HUES64 (cell line): ENCODE measurements at regions not wholly inside any gene's neighbourhood (a gene's known extent, or its start where the extent isn't known, plus 50 kb on each side); places are given as distances from the start of the nearest gene placed in this dataset.

Source experiments
- H3K27ac ChIP-seq: 2 replicates; pipeline ENCODE4 v1.7.0; 2013; ENCODE audit warnings: low read depth, low read length, inconsistent platforms
- H3K27me3 ChIP-seq: 2 replicates; pipeline ENCODE4 v1.6.1; 2013; ENCODE audit warnings: mild to moderate bottlenecking, low read length; ENCODE audit not compliant: insufficient read depth
- H3K36me3 ChIP-seq: 2 replicates; pipeline ENCODE4 v1.6.1; 2013; ENCODE audit warnings: mild to moderate bottlenecking, low read length; ENCODE audit not compliant: insufficient read depth
- H3K4me1 ChIP-seq: 2 replicates; pipeline ENCODE4 v1.6.1; 2013; ENCODE audit warnings: mild to moderate bottlenecking, low read length, moderate library complexity; ENCODE audit not compliant: insufficient read depth
- H3K4me3 ChIP-seq: 2 replicates; pipeline ENCODE4 v1.5.1; 2013; ENCODE audit warnings: mild to moderate bottlenecking, low read length, moderate library complexity
- H3K9ac ChIP-seq: 2 replicates; pipeline ENCODE4 v1.6.1; 2013; ENCODE audit warnings: mild to moderate bottlenecking, low read depth, low read length
- H3K9me3 ChIP-seq: 2 replicates; pipeline ENCODE4 v1.6.1; 2013; ENCODE audit warnings: low read depth, low read length; ENCODE audit not compliant: insufficient read depth
- WGBS: fragments of 150-250, 120-280 bp; methylation state at CpG from one replicate; pipeline ENCODE4 v1.1.7; 2013; ENCODE audit warnings: missing lambda C conversion rate; 5-methylcytosine and 5-hydroxymethylcytosine counted together

- Histone ChIP-seq H3K36me3 (no peaks in the 10 kb centered on the region), H3K27me3 (no peaks in the 10 kb centered on the region; the same call in 1 of the 2 replicates), H3K4me1 (no peaks in the 10 kb centered on the region), H3K9ac (no peak overlapping the region), H3K27ac (no peak overlapping the region), H3K4me3 (no peak overlapping the region), H3K9me3 (peaks cover 7% of the 10 kb centered on the region; the same call in 1 of the 2 replicates)
- WGBS = 74% methylated on average over 4 of the region's 4 CpGs
Measured at GRCh38 chr2:120531863-120532600, 186.1 kb downstream of the INHBB start.

- no peaks in the 10 kb centered on the region for H3K27me3 ChIP-seq
- H3K4me3 ChIP-seq = no peak overlapping the region
- WGBS = 90% methylated on average over 8 of the region's 8 CpGs
- H3K27ac ChIP-seq = no peak overlapping the region
- H3K9me3 ChIP-seq = peaks cover 7% of the 10 kb centered on the region; the same call in 1 of the 2 replicates
- no peaks in the 10 kb centered on the region for H3K4me1 ChIP-seq
- H3K36me3 ChIP-seq = no peaks in the 10 kb centered on the region
- H3K9ac ChIP-seq = no peak overlapping the region
Measured at GRCh38 chr2:120533625-120534024, 187.7 kb downstream of the INHBB start.

- no peaks in the 10 kb centered on the region for H3K27me3 ChIP-seq
- peaks cover 7% of the 10 kb centered on the region; the same call in 1 of the 2 replicates for H3K9me3 ChIP-seq
- H3K36me3 ChIP-seq = no peaks in the 10 kb centered on the region
- H3K4me1 ChIP-seq = no peaks in the 10 kb centered on the region
- no peak overlapping the region for H3K27ac ChIP-seq
- WGBS = 94% methylated on average over 4 of the region's 4 CpGs
- no peak overlapping the region for H3K4me3 ChIP-seq
- no peak overlapping the region for H3K9ac ChIP-seq
Measured at GRCh38 chr2:120534457-120534856, 188.5 kb downstream of the INHBB start.

GRCh38 chr2:120535081-120535480 lies 189.1 kb downstream of the INHBB start:
- Histone ChIP-seq H3K4me1 (peaks cover 1% of the 10 kb centered on the region; the same call in 1 of the 2 replicates), H3K27ac (no peak overlapping the region), H3K27me3 (no peaks in the 10 kb centered on the region), H3K36me3 (no peaks in the 10 kb centered on the region), H3K9me3 (peaks cover 7% of the 10 kb centered on the region; the same call in 1 of the 2 replicates), H3K9ac (no peak overlapping the region), H3K4me3 (no peak overlapping the region)
- 95% methylated on average over 5 of the region's 5 CpGs for WGBS

DNA sequence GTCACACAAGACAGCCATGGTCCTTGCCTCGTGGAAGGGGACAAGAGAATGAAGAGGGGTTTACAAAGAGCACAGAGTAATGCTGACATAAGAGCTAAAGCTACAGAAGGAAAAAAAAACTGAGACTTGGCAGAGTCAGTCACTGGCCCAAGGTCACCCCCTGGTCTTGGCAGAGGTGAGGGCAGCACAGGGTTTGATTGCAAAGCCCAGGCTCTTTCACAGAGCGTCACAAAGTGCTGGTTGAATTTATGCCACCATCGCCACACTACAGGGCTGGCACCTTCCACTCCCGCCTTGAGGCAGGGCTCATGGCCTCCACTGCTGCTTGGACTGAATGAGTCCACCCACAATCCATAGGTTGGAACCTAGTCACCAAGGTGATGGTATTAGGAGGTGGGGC lies 190.2 kb downstream of the INHBB start:
- H3K4me1 ChIP-seq = peaks cover 10% of the 10 kb centered on the region; the same call in 1 of the 2 replicates
- H3K27ac ChIP-seq = no peak overlapping the region
- WGBS = 89% methylated on average over 4 of the region's 4 CpGs
- no peaks in the 10 kb centered on the region for H3K36me3 ChIP-seq
- no peak overlapping the region for H3K4me3 ChIP-seq
- H3K9ac ChIP-seq = no peak overlapping the region
- H3K27me3 ChIP-seq = no peaks in the 10 kb centered on the region
- H3K9me3 ChIP-seq = no peaks in the 10 kb centered on the region

GRCh38 chr2:120538691-120539423 lies 192.9 kb downstream of the INHBB start:
- WGBS = 89% methylated on average over 11 of the region's 12 CpGs
- no peak overlapping the region for H3K4me3 ChIP-seq
- peaks cover 10% of the 10 kb centered on the region; the same call in 1 of the 2 replicates for H3K4me1 ChIP-seq

DNA sequence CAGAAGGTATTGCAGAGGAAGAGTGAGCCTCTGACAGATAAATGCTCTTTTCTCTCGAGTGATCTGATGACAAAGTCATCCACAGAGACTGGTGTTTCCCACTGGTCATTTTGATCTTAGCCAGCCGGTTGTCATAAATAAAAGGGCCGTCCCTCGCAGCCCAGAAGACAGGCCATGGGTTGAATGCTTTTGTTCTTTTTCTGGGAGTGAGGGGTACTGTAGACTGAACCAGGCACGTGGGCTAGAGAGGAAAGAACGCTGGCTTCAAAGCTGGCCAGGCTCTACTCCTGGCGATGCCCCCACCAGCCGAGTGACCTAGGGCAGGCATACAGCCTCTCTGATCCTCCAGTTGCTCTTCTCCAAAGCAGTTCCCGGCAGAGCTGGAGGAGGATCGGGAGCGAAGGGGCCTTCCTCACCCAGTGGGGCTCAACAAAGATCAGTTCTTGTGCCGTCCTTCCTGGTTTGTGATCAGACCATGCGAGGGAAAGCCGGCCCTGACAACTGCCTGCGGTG lies 193.5 kb downstream of the INHBB start:
- H3K4me3 ChIP-seq = no peak overlapping the region
- H3K9me3 ChIP-seq = no peaks in the 10 kb centered on the region
- 90% methylated on average over 15 of the region's 15 CpGs for WGBS
- H3K27ac ChIP-seq = no peak overlapping the region
- peaks cover 4% of the 10 kb centered on the region; the same call in 1 of the 2 replicates for H3K27me3 ChIP-seq
- H3K4me1 ChIP-seq = peaks cover 10% of the 10 kb centered on the region; the same call in 1 of the 2 replicates
- no peak overlapping the region for H3K9ac ChIP-seq
- no peaks in the 10 kb centered on the region for H3K36me3 ChIP-seq

More at GRCh38 chr2:120538691-120539423, 192.9 kb downstream of the INHBB start:
- Histone ChIP-seq H3K27me3 (peaks cover 4% of the 10 kb centered on the region; the same call in 1 of the 2 replicates), H3K27ac (no peak overlapping the region), H3K36me3 (no peaks in the 10 kb centered on the region), H3K9me3 (no peaks in the 10 kb centered on the region), H3K9ac (no peak overlapping the region)

- Histone ChIP-seq H3K4me3 (no peak overlapping the region), H3K4me1 (peaks cover 10% of the 10 kb centered on the region; the same call in 1 of the 2 replicates), H3K27me3 (peaks cover 4% of the 10 kb centered on the region; the same call in 1 of the 2 replicates), H3K36me3 (no peaks in the 10 kb centered on the region), H3K9me3 (no peaks in the 10 kb centered on the region), H3K9ac (no peak overlapping the region), H3K27ac (no peak overlapping the region)
- WGBS = 78% methylated on average over 17 of the region's 17 CpGs
Measured at GRCh38 chr2:120539937-120540718, 194.2 kb downstream of the INHBB start.

DNA sequence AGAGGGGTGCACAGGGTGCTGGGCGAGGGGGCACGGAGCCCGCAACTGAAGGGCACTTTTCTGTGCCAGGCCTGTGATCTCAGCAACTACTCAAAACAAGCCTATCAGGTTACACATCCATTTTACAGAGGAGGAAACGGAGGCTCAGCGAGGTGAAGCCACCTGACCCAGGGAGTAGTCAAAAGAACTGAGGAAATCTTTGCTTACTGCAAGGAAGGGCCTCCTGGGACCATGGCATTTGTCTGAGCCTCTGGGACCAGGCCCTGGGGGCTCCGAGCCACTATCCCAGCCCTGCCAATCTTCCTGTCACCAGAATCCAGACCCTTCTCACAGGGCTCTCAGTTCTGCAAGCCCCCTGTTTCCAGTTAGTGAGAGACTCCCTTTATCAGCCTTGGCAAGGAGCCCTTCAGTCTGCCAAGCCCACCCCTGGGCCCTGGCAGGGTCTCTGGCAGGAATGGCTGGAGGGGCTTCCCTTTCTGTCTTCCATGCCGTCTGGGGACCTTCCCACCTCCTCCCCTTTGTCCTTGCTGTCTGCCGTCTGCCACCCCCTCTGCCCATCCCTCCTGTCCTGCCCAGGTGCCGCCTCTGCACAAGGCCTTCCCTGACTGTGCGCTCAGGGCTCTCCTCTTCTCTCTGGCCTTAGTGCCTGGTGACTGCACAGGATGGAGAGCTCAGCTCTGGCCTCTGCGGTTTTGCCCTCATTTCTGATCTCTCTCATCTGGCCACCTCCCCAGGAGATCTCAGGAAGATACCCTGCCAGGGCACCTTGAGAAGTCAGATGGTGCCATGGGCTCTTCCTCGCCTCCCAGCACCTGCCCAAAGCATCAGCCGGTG lies 194.7 kb upstream of the GLI2 start:
- 81% methylated on average over 13 of the region's 13 CpGs for WGBS
- Histone ChIP-seq H3K9me3 (no peaks in the 10 kb centered on the region), H3K4me3 (no peak overlapping the region), H3K27me3 (peaks cover 4% of the 10 kb centered on the region; the same call in 1 of the 2 replicates), H3K27ac (no peak overlapping the region), H3K4me1 (peaks cover 15% of the 10 kb centered on the region; the same call in 1 of the 2 replicates), H3K36me3 (no peaks in the 10 kb centered on the region), H3K9ac (no peak overlapping the region)

DNA sequence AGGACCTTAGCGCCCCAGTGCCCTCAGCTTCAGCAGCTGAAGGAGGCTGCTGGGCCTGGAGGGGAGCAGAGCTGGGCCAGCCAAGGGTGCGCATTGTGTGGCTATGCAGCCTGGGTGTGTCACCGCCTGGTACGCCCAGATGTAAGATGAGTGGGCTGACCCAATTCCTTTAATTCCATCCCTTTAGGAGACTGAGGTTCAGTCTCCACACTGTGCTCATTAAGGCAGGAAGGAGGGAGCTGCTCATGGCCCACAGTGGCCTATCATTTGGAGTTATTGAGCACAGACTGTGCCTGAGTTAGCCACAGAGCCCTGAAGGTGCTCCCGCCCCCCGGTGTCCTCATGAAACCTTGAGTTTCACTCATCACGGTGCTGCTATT lies 194.1 kb upstream of the GLI2 start:
- peaks cover 20% of the 10 kb centered on the region; the same call in 1 of the 2 replicates for H3K4me1 ChIP-seq
- H3K4me3 ChIP-seq = no peak overlapping the region
- H3K27me3 ChIP-seq = peaks cover 4% of the 10 kb centered on the region; the same call in 1 of the 2 replicates
- H3K9me3 ChIP-seq = no peaks in the 10 kb centered on the region
- H3K36me3 ChIP-seq = no peaks in the 10 kb centered on the region
- no peak overlapping the region for H3K27ac ChIP-seq
- WGBS = 92% methylated on average over 7 of the region's 7 CpGs
- no peak overlapping the region for H3K9ac ChIP-seq
